ENCODE measurements at regions not wholly inside any gene's neighbourhood (a gene's known extent, or its start where the extent isn't known, plus 50 kb on each side); places are given as distances from the start of the nearest gene placed in this dataset.

GRCh38 chr4:66991521-66991920 is 553.8 kb downstream of the CENPC start:
- Histone ChIP-seq H3K36me3 (no peaks in the 10 kb centered on the region), H3K9me3 (no peaks in the 10 kb centered on the region), H3K4me3 (ENCODE audit: low read depth, low read length) (no peak overlapping the region), H3K4me1 (no peaks in the 10 kb centered on the region), H3K27me3 (no peaks in the 10 kb centered on the region)
- DNase-seq: no peak
- TF ChIP-seq CTCF (IDR thresholded peaks at IDR 0.05; ENCODE audit: low read depth, low read length): no peak

DNA sequence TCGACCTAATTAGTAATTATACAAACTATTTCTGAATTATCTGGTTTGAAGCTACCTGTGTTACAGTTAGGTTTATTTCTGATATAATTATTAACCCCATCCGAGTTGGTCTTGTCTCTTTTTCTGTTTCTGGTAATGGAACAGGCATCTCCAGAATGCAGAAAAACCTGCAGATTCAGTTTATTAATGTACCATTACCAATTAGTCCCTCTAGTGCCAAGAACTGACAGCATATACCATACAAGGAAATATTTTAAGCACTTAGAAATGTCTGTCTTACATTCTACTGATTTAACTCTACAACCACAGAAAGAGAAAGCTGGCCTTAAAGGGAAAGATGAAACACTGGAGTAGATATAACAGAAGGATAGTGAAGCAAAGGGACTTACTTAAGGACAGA is 570.6 kb downstream of the CENPC start:
- H3K36me3 ChIP-seq: no peaks in the 10 kb centered on the region
- no peaks in the 10 kb centered on the region for H3K9me3 ChIP-seq
- TF ChIP-seq CTCF (IDR thresholded peaks at IDR 0.05; ENCODE audit: low read depth, low read length): no peak
- no peaks in the 10 kb centered on the region for H3K27me3 ChIP-seq
- H3K4me1 ChIP-seq: no peaks in the 10 kb centered on the region
- no peak for DNase-seq
- H3K4me3 ChIP-seq (ENCODE audit: low read depth, low read length): no peak overlapping the region

DNA sequence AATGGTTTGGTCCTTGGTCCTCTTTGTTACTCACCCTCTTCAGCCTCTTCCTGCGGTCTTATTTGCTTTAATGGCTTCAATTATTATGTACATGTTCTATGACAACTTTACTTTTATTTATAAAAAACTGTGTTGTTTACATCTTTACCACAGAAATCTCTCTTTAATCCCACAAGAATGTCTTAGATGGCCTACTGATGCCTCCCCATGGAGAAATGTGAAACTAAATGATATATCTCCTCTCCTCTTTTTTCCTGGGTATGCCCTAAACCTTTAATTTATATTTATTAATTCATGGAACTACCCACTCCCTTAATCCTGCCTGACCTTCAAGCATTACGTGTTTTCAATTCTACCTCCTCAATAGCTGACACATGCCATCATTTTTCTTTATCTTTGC is 573.2 kb downstream of the CENPC start:
- no peaks in the 10 kb centered on the region for H3K9me3 ChIP-seq
- no peak for DNase-seq
- no peaks in the 10 kb centered on the region for H3K36me3 ChIP-seq
- no peaks in the 10 kb centered on the region for H3K27me3 ChIP-seq
- TF ChIP-seq CTCF (IDR thresholded peaks at IDR 0.05; ENCODE audit: low read depth, low read length): no peak
- H3K4me3 ChIP-seq (ENCODE audit: low read depth, low read length): no peak overlapping the region
- no peaks in the 10 kb centered on the region for H3K4me1 ChIP-seq

DNA sequence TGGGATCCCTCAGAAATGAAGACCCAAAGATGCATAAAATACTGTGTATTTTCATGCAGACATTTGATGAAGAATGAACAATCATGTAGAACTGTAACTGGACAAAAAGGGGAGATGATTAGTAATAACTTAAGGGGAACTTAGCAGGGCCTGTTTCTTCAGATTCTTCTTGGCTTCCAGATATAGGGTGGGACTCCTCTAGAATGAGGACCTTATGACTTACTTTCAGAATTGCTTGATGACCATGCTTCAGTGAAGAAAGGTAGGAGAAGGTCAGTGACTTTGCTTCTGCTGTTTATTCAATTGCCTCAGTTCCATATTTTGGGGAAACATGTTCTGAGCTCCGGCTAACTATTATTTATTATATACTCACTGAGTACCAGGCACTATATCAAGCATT is 580.8 kb downstream of the CENPC start:
- Histone ChIP-seq H3K4me1 (no peaks in the 10 kb centered on the region), H3K27me3 (no peaks in the 10 kb centered on the region), H3K4me3 (ENCODE audit: low read depth, low read length) (no peak overlapping the region), H3K9me3 (no peaks in the 10 kb centered on the region), H3K36me3 (no peaks in the 10 kb centered on the region)
- no peak for TF ChIP-seq CTCF (IDR thresholded peaks at IDR 0.05; ENCODE audit: low read depth, low read length)
- no peak for DNase-seq

DNA sequence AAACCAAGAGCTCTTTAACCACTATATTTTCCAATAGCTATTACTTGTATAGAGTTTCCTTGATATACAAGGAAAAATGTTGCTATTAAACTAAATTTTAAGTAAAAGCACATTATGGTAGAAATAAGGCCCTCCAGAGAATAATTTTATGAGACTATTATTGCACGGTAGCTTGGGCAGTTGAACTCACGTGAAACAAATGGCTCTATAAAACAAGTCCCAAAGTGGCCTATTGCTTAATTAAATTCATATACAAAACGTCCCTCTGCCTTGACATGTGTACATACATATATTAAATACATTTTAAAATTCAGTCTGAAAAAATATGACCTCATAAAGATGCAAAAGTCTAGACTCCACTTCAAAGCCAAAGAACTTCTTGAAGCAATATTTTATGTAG is 582.2 kb downstream of the CENPC start:
- Histone ChIP-seq H3K27me3 (no peaks in the 10 kb centered on the region), H3K4me3 (ENCODE audit: low read depth, low read length) (no peak overlapping the region), H3K9me3 (no peaks in the 10 kb centered on the region), H3K4me1 (no peaks in the 10 kb centered on the region), H3K36me3 (no peaks in the 10 kb centered on the region)
- DNase-seq: no peak
- no peak for TF ChIP-seq CTCF (IDR thresholded peaks at IDR 0.05; ENCODE audit: low read depth, low read length)

DNA sequence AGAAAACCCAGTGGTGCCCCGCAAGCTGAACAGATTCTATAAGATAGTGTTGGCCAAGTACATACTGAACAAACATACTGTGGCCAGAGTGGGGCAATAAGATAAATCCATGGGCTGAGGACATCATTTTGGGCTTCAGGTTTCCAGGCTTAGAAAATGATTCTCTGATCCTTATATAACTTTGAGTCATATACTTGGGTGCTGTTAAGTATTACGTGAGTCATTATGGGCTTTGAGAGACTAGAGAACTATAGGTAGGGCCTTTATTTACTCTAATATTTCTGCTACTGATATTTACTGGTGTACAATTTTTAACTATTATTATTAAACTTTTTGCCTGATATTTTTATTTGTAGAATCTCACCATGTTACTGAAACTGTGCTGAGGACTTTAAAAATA is 586.1 kb downstream of the CENPC start:
- no peaks in the 10 kb centered on the region for H3K36me3 ChIP-seq
- H3K9me3 ChIP-seq: no peaks in the 10 kb centered on the region
- H3K4me3 ChIP-seq (ENCODE audit: low read depth, low read length): no peak overlapping the region
- no peak for DNase-seq
- H3K4me1 ChIP-seq: no peaks in the 10 kb centered on the region
- TF ChIP-seq CTCF (IDR thresholded peaks at IDR 0.05; ENCODE audit: low read depth, low read length): no peak
- H3K27me3 ChIP-seq: no peaks in the 10 kb centered on the region

Measured in BE2C (cell line).